ENCODE measurements at regions not wholly inside any gene's neighbourhood (a gene's known extent, or its start where the extent isn't known, plus 50 kb on each side); places are given as distances from the start of the nearest gene placed in this dataset.
A peak's percentile ranks its signal among the peaks of the same experiment; 100 is the strongest.

DNA sequence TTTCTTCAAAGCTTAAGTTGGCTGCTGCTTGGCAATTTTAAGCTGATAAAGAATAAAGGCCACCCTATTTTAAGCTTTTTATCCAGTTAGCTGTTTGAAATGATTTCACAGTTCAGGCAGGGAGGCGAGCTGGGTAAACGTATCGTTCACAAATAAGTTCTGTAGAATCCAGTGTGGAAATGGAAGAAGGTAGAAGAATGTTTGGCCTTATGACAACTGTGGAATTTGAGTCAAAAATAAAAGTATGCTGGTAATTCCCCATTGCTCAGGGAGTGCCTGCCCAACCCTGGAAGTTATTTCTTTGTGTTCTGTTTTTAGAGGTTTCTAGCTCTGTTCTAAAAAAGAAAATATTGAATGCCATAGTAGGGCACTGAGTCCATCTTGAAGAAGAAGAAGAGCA, 113.1 kb downstream of the ARL4A start:
- TF ChIP-seq, protein P1, sequence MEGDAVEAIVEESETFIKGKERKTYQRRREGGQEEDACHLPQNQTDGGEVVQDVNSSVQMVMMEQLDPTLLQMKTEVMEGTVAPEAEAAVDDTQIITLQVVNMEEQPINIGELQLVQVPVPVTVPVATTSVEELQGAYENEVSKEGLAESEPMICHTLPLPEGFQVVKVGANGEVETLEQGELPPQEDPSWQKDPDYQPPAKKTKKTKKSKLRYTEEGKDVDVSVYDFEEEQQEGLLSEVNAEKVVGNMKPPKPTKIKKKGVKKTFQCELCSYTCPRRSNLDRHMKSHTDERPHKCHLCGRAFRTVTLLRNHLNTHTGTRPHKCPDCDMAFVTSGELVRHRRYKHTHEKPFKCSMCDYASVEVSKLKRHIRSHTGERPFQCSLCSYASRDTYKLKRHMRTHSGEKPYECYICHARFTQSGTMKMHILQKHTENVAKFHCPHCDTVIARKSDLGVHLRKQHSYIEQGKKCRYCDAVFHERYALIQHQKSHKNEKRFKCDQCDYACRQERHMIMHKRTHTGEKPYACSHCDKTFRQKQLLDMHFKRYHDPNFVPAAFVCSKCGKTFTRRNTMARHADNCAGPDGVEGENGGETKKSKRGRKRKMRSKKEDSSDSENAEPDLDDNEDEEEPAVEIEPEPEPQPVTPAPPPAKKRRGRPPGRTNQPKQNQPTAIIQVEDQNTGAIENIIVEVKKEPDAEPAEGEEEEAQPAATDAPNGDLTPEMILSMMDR (IDR thresholded peaks at IDR 0.05; ENCODE audit: borderline replicate concordance, extremely low read depth, insufficient read depth), result no peak
- H3K4me3 ChIP-seq (ENCODE audit: low read length in 3 of 3), result no peak overlapping the region
- H3K27me3 ChIP-seq (ENCODE audit: control insufficient read depth, insufficient read depth, low read length), result no peaks in the 10 kb centered on the region
- H3K36me3 ChIP-seq (ENCODE audit: control insufficient read depth in 2 of 3, insufficient read depth in 3 of 3, low read length in 3 of 3), result no peaks in the 10 kb centered on the region
- no peaks in the 10 kb centered on the region for H3K4me1 ChIP-seq (ENCODE audit: control insufficient read depth in 2 of 3, insufficient read depth in 2 of 3, low read depth in 1 of 3, low read length in 3 of 3)
- no peak overlapping the region for H3K9ac ChIP-seq (ENCODE audit: low read length in 3 of 3)
- DNase-seq, result no peak
- H3K27ac ChIP-seq (ENCODE audit: low read depth in 2 of 2, low read length in 2 of 2), result no peak overlapping the region
- intact Hi-C loops (cut with DNase I), result no loop called here
- no peaks in the 10 kb centered on the region for H3K9me3 ChIP-seq (ENCODE audit: control insufficient read depth in 2 of 3, insufficient read depth in 1 of 3, low read length in 3 of 3)
- FAIRE-seq, result no peak

DNA sequence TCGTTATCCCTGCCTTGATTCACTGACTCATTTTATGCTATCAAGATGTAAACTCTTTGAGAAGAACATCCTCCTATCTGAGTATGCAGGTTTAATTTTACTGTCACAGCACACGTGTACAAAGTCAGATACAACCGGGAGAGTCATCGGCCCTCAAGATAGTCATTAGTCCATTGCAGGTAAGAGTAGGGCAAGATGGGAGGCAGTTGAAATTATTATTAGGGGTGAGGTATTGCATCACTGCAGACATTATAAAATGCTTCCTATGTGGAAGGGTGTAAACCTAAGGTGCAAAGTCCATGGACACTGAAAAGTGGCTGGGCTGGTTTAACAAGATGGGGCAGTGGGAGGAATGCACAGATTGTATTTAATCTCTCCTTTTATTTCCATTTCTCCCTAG, 113.7 kb downstream of the ARL4A start:
- DNase-seq, result peak in 2 of 5 donors; percentile 22 to 31
- no peak overlapping the region for H3K9ac ChIP-seq (ENCODE audit: low read length in 3 of 3)
- H3K36me3 ChIP-seq (ENCODE audit: control insufficient read depth in 2 of 3, insufficient read depth in 3 of 3, low read length in 3 of 3), result no peaks in the 10 kb centered on the region
- no peak overlapping the region for H3K4me3 ChIP-seq (ENCODE audit: low read length in 3 of 3)
- no peak for FAIRE-seq
- intact Hi-C loops (cut with DNase I), result no loop called here
- no peak overlapping the region for H3K27ac ChIP-seq (ENCODE audit: low read depth in 2 of 2, low read length in 2 of 2)
- H3K9me3 ChIP-seq (ENCODE audit: control insufficient read depth in 2 of 3, insufficient read depth in 1 of 3, low read length in 3 of 3), result no peaks in the 10 kb centered on the region
- no peaks in the 10 kb centered on the region for H3K4me1 ChIP-seq (ENCODE audit: control insufficient read depth in 2 of 3, insufficient read depth in 2 of 3, low read depth in 1 of 3, low read length in 3 of 3)
- H3K27me3 ChIP-seq (ENCODE audit: control insufficient read depth, insufficient read depth, low read length), result no peaks in the 10 kb centered on the region
- TF ChIP-seq, protein P1 (IDR thresholded peaks at IDR 0.05; ENCODE audit: borderline replicate concordance, extremely low read depth, insufficient read depth), result no peak

DNA sequence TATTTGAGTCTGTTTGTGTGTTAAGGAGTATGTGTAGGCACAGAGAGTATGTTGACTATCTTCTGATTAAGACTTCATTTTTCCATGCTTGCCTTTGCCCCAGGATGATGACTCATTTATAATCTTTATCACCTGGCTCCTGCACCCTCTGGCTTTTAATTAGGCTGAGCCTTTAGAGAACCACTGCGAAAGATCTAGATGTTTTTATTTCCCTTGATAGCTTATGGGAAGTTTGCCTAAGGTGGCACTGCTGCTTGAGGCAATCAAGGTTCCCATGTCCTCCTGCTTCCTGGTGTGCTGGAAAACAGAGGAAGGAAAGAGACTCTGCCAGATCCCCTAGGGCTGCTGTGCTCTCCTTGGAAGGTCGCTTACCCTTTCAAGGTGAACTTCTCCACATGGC, 114.6 kb downstream of the ARL4A start:
- Histone ChIP-seq H3K9me3 (ENCODE audit: control insufficient read depth in 2 of 3, insufficient read depth in 1 of 3, low read length in 3 of 3) (no peaks in the 10 kb centered on the region), H3K4me3 (ENCODE audit: low read length in 3 of 3) (no peak overlapping the region), H3K27ac (ENCODE audit: low read depth in 2 of 2, low read length in 2 of 2) (no peak overlapping the region), H3K9ac (ENCODE audit: low read length in 3 of 3) (no peak overlapping the region), H3K4me1 (ENCODE audit: control insufficient read depth in 2 of 3, insufficient read depth in 2 of 3, low read depth in 1 of 3, low read length in 3 of 3) (no peaks in the 10 kb centered on the region), H3K27me3 (ENCODE audit: control insufficient read depth, insufficient read depth, low read length) (no peaks in the 10 kb centered on the region), H3K36me3 (ENCODE audit: control insufficient read depth in 2 of 3, insufficient read depth in 3 of 3, low read length in 3 of 3) (no peaks in the 10 kb centered on the region)
- FAIRE-seq (no peak), DNase-seq (no peak)
- TF ChIP-seq, protein P1 (IDR thresholded peaks at IDR 0.05; ENCODE audit: borderline replicate concordance, extremely low read depth, insufficient read depth), result no peak
- intact Hi-C loops (cut with DNase I), result no loop called here

DNA sequence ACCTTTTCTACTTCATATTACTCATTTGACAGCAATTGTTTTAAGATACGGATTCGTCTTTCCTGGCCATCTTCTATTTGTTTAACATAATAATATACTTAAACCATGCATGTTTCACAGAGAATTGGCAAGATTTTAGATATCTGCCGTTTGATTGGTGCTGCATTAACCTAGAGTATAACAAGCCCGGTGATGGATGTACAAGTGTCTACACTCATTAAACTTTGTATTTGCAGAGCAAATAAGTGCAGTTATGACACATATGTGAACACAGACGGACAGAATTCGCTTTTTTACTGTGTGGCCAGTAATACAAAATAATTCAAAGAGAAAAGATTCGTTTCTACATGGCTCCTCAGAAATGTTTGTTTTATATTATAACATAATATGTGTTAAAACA, 116.1 kb downstream of the ARL4A start:
- H3K9me3 ChIP-seq (ENCODE audit: control insufficient read depth in 2 of 3, insufficient read depth in 1 of 3, low read length in 3 of 3), result no peaks in the 10 kb centered on the region
- no peaks in the 10 kb centered on the region for H3K27me3 ChIP-seq (ENCODE audit: control insufficient read depth, insufficient read depth, low read length)
- FAIRE-seq (no peak), DNase-seq (no peak)
- no peak overlapping the region for H3K9ac ChIP-seq (ENCODE audit: low read length in 3 of 3)
- H3K27ac ChIP-seq (ENCODE audit: low read depth in 2 of 2, low read length in 2 of 2), result no peak overlapping the region
- no peak overlapping the region for H3K4me3 ChIP-seq (ENCODE audit: low read length in 3 of 3)
- TF ChIP-seq, protein P1 (IDR thresholded peaks at IDR 0.05; ENCODE audit: borderline replicate concordance, extremely low read depth, insufficient read depth), result no peak
- intact Hi-C loops (cut with DNase I), result no loop called here
- no peaks in the 10 kb centered on the region for H3K4me1 ChIP-seq (ENCODE audit: control insufficient read depth in 2 of 3, insufficient read depth in 2 of 3, low read depth in 1 of 3, low read length in 3 of 3)
- H3K36me3 ChIP-seq (ENCODE audit: control insufficient read depth in 2 of 3, insufficient read depth in 3 of 3, low read length in 3 of 3), result no peaks in the 10 kb centered on the region
